GM18505 (cell line): ENCODE measurements at regions not wholly inside any gene's neighbourhood (a gene's known extent, or its start where the extent isn't known, plus 50 kb on each side); places are given as distances from the start of the nearest gene placed in this dataset.

Experiments
- ATAC-seq: cut with Tn5 transposase; IDR thresholded peaks from one replicate; pipeline ENCODE4 v1.9.1; 2021; ENCODE audit not compliant: unreplicated experiment
- POLR2A ChIP-seq: IDR thresholded peaks from 4 replicates; pipeline ENCODE4 v1.6.1; 2011; ENCODE audit warnings: borderline replicate concordance; ENCODE audit not compliant: insufficient read depth, insufficient read length; ENCODE audit errors: extremely low read depth

DNA sequence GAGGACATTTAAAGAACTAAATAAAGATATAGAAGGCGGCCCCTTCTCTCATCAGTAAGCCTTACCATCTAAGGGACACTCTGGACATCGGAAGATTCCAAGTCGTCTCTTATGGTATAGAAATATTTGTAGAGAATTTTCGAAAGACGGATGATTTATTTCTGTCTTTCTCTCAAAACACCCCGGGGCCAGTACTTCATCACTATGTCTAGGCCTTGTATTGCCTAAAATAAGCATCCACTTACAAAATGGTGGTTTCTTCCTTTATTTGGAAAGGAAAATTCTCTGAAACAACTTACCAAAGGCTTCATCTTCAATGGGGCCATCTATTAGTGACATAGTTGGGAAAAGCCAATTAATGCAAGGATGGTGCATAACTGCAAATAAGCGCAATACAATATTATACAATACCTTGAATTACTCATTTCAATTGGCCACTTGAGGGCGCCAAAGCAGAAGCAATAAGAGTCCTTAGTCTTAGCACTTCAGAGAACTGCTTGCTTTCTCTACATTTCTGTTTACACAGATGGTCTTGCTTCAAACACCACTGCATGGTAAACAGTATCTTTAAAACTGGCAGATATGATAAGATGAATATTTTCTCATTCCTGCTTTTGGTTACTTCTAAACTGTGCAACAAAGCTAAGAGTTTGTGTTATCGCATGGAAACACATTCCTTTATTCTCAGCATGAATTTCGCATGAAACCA lies 113.2 kb downstream of the VIP start:
- ATAC-seq, result peak; percentile 92
- TF ChIP-seq POLR2A, result no peak

- no peak for ATAC-seq
- TF ChIP-seq POLR2A, result no peak
Measured at GRCh38 chr6:152874267-152874666, 108.6 kb downstream of the FBXO5 start.

DNA sequence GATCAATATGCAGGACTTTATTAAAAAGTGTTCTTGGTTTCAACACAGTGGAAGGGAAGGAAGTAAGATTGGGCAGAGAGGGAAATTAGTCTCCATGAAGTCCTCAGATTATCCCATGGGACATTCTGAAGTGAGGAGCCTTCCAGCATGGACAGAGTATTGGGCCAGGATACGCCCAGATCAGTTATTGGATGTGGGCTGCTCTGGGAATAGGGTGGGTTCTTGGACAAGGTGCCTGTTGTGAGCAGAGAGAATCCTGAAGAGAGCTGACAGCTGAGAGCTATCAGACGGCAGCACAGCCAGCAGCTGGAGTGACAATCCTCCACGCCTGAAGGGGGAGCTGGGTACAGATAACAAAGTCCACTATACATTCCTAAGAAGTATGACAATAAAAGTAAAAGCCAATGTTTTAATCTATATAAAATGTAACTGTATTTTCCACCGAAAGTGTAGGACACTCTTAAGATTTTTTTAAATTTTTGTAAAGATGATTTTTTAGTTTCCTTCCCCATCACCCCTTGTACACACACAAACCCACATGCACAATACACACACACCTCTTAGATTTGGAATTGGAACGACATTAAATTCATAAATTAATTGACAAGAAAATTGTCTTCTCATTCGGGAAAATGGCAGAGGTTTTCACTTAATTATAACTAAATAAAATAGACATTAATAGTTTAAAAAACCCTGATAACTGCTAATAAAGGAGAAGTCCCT lies 107.8 kb downstream of the FBXO5 start:
- ATAC-seq, result no peak
- TF ChIP-seq POLR2A, result no peak

DNA sequence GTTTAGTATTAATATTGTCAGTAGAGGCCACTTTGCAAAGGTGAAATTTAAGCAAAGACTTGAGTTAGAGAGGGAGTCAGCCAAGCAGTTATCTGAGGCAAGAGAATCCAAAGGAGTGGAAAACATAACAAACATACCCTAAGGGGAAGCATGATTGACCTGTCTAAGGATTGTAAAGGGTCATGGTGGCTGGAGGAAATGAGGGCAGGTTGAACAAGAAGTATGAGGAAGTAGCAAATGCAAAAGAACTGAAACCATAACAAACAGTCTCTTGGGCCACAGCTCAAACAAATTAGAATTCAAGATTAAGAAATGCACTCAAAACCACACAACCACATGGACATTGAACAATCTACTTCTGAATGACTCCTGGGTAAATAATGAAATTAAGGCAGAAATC lies 103.2 kb downstream of the FBXO5 start:
- no peak for TF ChIP-seq POLR2A
- no peak for ATAC-seq

DNA sequence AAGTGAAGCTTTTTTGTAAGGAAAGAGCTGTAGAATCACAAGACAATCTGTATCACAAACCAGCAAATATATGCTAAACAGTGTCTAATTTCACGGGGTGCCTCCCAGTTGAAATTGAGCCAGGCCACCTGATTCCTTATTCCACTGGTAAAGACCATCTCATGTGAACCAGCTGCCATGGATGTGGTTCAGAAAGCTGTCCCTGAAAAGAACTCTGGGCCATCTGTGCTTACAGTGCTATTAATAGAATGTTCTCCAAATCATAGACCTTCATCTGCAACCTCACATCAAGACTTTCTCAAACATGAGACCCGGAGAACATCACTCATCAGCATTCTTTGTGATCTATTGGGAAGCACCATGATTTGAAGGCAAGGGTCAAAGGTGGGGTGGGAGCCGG lies 89.7 kb downstream of the FBXO5 start:
- no peak for TF ChIP-seq POLR2A

DNA sequence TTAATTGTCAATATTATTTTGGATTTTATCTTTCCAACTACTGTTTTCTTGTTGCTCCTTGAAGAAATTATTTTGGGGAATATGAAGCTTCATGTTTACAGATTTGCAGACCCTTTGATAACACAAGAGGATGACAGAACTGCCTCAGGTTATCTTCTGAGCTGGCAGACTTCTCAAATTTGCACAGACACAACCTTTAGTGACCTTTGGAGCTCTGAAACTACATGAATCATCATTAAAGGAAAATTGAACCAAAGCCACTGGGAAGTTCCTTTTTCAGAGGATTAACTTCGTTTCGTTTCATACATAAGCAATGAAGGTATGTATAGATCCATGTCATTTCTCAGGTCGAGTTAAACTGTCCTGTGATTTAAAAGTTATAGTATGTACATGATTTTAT lies 85.9 kb downstream of the FBXO5 start:
- ATAC-seq, result no peak
- TF ChIP-seq POLR2A, result no peak

More for the DNA sequence above, 89.7 kb downstream of the FBXO5 start:
- ATAC-seq, result no peak

GRCh38 chr6:152897807-152898399 lies 84.9 kb downstream of the FBXO5 start:
- no peak for TF ChIP-seq POLR2A
- peak; percentile 99 for ATAC-seq

DNA sequence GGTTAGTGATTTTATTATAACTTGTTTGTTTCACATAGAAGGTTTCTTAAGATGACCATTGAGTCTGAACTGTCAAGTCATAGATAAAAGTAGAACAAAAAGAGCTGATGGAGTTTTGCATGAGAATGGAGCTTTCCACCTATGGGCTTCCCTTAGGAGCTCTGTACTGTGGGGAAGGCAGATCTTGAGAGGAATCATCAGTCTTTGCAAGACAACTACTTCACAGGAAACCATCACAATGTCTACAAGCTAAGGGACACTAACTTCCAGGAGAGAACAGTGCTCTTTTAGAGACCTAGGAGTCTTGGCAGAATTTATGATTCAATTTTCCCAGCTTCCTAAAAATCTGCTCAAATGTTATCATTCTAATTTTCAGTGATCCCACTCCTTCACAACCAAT lies 78.2 kb downstream of the FBXO5 start:
- no peak for ATAC-seq
- TF ChIP-seq POLR2A, result no peak

DNA sequence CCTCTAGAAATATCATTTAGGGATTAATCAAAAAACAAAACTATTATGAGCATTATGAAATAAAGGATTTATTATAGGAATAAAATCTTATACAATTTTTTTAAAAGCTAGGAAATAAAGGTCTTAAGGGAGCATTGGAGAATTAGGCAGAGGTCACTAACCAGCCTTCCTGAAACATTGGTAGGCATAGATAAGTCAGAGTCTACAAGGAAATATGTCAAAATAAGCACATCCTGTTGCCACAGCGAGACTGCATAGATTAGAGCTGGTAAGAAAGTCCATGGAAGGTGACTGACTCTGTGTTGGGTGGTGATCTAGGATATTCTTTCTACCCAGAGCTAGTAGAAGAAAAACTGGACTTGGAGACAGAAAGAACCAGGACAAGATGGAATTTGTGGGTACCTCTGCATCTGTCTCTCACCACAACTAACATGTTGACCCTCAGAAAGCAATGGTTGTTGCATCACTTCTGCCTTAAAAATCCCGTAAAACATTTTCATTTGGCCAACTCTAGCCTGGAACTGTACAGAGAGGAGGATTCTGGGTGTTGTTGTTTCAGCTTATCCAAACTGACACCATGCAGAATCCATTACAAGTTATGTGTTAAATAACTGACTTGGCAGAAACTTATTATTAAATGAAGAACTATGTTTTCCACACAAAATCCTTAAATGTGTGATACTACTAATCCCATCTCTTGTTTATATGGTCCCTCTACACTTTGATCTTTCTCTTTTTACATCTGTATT lies 77.1 kb downstream of the FBXO5 start:
- no peak for TF ChIP-seq POLR2A
- no peak for ATAC-seq

GRCh38 chr6:152909241-152909640 lies 73.6 kb downstream of the FBXO5 start:
- TF ChIP-seq POLR2A, result no peak
- ATAC-seq, result no peak

DNA sequence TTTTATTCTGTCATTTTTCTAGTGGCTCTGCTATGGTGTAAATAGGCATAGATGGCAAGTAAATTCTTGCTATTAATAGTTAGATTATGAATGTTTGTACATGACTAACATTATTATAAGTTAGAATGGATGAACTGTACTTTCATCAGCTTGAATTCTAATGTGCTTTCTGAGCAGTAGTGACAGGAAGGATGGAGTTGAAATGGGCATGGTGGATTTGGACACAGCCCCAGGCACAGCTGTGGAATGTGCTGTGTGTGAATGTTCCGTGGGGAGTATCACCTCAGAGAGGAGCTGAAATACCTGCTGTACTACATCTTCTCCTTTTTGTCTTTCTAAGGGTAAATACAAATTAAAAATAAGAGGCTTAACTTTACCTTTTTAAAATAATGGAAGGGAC lies 66.8 kb downstream of the FBXO5 start:
- ATAC-seq, result no peak
- no peak for TF ChIP-seq POLR2A

DNA sequence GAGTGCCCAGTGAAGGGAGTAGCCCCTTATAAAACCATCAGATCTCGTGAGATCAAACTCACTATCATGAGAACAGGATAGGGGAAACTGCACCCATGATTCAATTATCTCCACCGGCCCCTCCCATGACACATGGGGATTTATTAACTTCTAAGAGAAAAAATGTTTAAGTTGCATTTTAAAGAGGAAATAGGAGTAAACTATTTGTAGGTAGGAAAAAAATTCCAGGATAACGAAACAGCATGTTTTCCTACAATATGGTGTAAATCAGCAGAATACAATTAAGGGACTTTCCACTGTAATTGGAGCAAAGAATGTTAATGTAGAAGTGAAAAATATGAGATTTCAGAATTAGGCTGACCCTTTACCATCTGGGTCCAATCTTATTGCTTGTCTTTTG lies 63.9 kb downstream of the FBXO5 start:
- no peak for ATAC-seq
- TF ChIP-seq POLR2A, result no peak

DNA sequence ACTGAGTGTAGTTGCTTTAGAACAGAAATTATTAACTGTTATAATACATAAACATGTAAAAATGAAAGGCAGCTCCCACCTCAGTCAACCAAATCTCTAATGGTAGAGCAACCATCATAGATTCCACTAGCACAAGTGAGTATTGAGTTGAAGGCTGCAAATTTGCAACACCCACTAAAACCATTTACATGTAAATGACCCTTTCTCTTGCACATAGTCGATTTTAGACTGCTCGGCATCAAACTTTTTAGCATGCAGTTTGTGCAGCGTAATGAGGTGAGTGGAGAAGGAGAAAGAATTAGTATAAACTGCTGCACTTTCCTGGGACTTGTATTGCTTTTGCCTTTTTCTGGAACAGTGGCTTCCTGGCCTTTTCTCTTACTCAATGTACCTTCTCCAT lies 62.8 kb downstream of the FBXO5 start:
- ATAC-seq, result no peak
- no peak for TF ChIP-seq POLR2A
